Psoas muscle (tissue), 7 donors: ENCODE measurements at regions not wholly inside any gene's neighbourhood (a gene's known extent, or its start where the extent isn't known, plus 50 kb on each side); places are given as distances from the start of the nearest gene placed in this dataset.

ENCODE experiments used
- ATAC-seq, 4 donors: fragments of 200-7000 bp; cut with Tn5 transposase; one replicate each; pipeline ENCODE4 v1.9.1; 2020; ENCODE audit warnings: moderate library complexity in 3 of 4, mild to moderate bottlenecking in 2 of 4
- DNase-seq, 2 donors: peaks; one replicate each; pipeline ENCODE4 v3.0.0-alpha.2; 2020
- H3K27ac ChIP-seq: fragments of 200-600 bp; one replicate; pipeline ENCODE4 v1.8.0; 2022
- H3K27me3 ChIP-seq, 3 donors: fragments of 200-600 bp in 1 of 3; one replicate each; pipeline versions ENCODE4 v1.6.1 to v1.8.0; 2013 to 2022; ENCODE audit warnings: low read length in 2 of 3, mild to moderate bottlenecking in 2 of 3, moderate library complexity in 1 of 3; ENCODE audit not compliant: insufficient read depth in 3 of 3
- H3K36me3 ChIP-seq, 2 donors: fragments of 200-600 bp in 1 of 2; one replicate each; pipeline versions ENCODE4 v1.6.1 to v1.8.0; 2013 to 2022; ENCODE audit warnings: low read depth in 1 of 2, mild to moderate bottlenecking in 1 of 2, moderate library complexity in 1 of 2; ENCODE audit not compliant: insufficient read depth in 1 of 2
- H3K4me1 ChIP-seq: fragments of 200-600 bp; one replicate; pipeline ENCODE4 v1.8.0; 2022
- H3K4me3 ChIP-seq: fragments of 200-600 bp; one replicate; pipeline ENCODE4 v1.8.0; 2022; ENCODE audit warnings: mild to moderate bottlenecking
- H3K9me3 ChIP-seq: fragments of 200-600 bp; one replicate; pipeline ENCODE4 v1.8.0; 2022
- WGBS, 3 donors: extraction: QIAGEN DNeasy Blood & Tissue Kit; methylation state at CpG; one replicate each; pipeline versions ENCODE4 v1.1.6 to v1.1.7; 2013; 5-methylcytosine and 5-hydroxymethylcytosine counted together
- intact Hi-C, 2 donors: fragments of 100-400 bp; cut with DNase I; formaldehyde crosslinking; loops; one replicate each; pipeline versions ENCODE4 v1.11.0 to v1.14.2; 2022
- TF ChIP-seq, protein P1 (sequence below): fragments of 200-600 bp; IDR thresholded peaks from one replicate; pipeline ENCODE4 v1.8.0; 2022; ENCODE audit warnings: antibody characterized with exemption
- donor health status: healthy with polysubstance abuse.
- donor health status: DM: no; HTN: no; CAD: no; lungs with moderate emphysema.
- donor health status: Bipolar disorder and iron deficiency.
- donor health status: healthy.
- donor health status: DM: yes; HTN: yes; CAD: no.
- donor health status: DM: no; HTN: no; CAD: no.
- donor health status: DM: yes; HTN: yes; CAD: no.

- ATAC-seq (no peak), DNase-seq (no peak)
- Histone ChIP-seq H3K27ac (no peak overlapping the region), H3K36me3 (no peaks in the 10 kb centered on the region), H3K9me3 (no peaks in the 10 kb centered on the region), H3K4me3 (no peak overlapping the region), H3K27me3 (no peaks in the 10 kb centered on the region), H3K4me1 (no peaks in the 10 kb centered on the region)
- 55 to 57% (median 55%) methylated on average over 2 of the region's 2 CpGs for WGBS, 3 donors
- intact Hi-C loops, result no loop called here
- TF ChIP-seq, protein P1, sequence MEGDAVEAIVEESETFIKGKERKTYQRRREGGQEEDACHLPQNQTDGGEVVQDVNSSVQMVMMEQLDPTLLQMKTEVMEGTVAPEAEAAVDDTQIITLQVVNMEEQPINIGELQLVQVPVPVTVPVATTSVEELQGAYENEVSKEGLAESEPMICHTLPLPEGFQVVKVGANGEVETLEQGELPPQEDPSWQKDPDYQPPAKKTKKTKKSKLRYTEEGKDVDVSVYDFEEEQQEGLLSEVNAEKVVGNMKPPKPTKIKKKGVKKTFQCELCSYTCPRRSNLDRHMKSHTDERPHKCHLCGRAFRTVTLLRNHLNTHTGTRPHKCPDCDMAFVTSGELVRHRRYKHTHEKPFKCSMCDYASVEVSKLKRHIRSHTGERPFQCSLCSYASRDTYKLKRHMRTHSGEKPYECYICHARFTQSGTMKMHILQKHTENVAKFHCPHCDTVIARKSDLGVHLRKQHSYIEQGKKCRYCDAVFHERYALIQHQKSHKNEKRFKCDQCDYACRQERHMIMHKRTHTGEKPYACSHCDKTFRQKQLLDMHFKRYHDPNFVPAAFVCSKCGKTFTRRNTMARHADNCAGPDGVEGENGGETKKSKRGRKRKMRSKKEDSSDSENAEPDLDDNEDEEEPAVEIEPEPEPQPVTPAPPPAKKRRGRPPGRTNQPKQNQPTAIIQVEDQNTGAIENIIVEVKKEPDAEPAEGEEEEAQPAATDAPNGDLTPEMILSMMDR, result no peak
Measured at GRCh38 chr14:56956182-56956581, 145.9 kb upstream of the OTX2 start.

DNA sequence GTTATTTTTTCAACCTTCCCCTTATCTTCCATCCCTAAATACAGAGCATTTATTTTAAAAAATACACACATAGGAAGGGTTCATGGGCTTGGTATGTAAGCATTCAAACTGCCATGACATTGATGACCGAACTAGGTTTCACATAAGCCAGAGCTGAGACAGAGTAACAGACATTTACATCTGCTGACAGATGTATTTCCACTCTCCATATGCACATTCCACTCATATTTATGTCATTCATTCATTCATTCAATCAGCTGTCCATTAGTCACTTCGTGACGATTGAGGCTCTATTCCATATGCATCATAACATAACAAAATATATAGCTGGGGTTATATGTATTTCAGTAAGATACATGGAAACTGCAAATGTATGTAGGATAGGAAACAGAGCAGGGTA lies 145.5 kb upstream of the OTX2 start:
- 38 to 52% (median 38%) methylated on average over 3 of the region's 3 CpGs for WGBS, 3 donors
- Histone ChIP-seq H3K27ac (no peak overlapping the region), H3K36me3 (no peaks in the 10 kb centered on the region), H3K4me3 (no peak overlapping the region), H3K4me1 (no peaks in the 10 kb centered on the region), H3K9me3 (no peaks in the 10 kb centered on the region), H3K27me3 (no peaks in the 10 kb centered on the region)
- intact Hi-C loops, result no loop called here
- DNase-seq (no peak), ATAC-seq (no peak)
- TF ChIP-seq, protein P1, result no peak

DNA sequence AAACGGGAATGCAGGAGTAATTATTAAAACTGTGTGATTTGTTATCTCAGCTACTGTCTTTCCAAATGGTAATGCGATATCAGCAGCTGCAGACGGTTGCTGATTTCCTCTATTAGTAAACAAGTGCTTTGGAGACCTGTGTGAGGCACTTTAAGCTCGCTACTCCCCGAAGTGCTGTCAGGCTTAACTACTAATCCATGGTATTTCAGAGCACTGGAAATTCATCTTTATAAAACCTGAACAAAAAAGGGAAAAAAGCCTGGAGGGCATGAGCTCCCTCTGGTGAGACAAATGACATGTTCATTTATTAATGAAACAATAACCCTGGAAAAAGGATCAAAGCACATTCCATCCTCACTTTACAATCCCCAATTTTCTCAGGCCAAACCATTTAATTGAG lies 143.6 kb upstream of the OTX2 start:
- intact Hi-C loops, result no loop called here
- TF ChIP-seq, protein P1, result no peak
- H3K36me3 ChIP-seq, result no peaks in the 10 kb centered on the region
- H3K4me3 ChIP-seq, result no peak overlapping the region
- 5 to 8% (median 6%) methylated on average over 5 of the region's 5 CpGs for WGBS, 3 donors
- H3K27ac ChIP-seq, result no peak overlapping the region
- no peaks in the 10 kb centered on the region for H3K4me1 ChIP-seq
- ATAC-seq (no peak), DNase-seq (no peak)
- no peaks in the 10 kb centered on the region for H3K27me3 ChIP-seq
- no peaks in the 10 kb centered on the region for H3K9me3 ChIP-seq

- intact Hi-C loops, result no loop called here
- no peak overlapping the region for H3K4me3 ChIP-seq
- no peaks in the 10 kb centered on the region for H3K4me1 ChIP-seq
- DNase-seq, result no peak
- 66 to 72% (median 72%) methylated on average over 3 of the region's 3 CpGs for WGBS, 3 donors
- no peaks in the 10 kb centered on the region for H3K36me3 ChIP-seq
- H3K27ac ChIP-seq, result no peak overlapping the region
- TF ChIP-seq, protein P1, result no peak
- no peak for ATAC-seq
- H3K9me3 ChIP-seq, result no peaks in the 10 kb centered on the region
- no peaks in the 10 kb centered on the region for H3K27me3 ChIP-seq
Measured at GRCh38 chr14:56952766-56953473, 142.6 kb upstream of the OTX2 start.

- WGBS, 3 donors, result 18 to 32% (median 22%) methylated on average over 2 of the region's 2 CpGs
Measured at GRCh38 chr14:56949828-56950227, 139.5 kb upstream of the OTX2 start.

More at GRCh38 chr14:56949828-56950227, 139.5 kb upstream of the OTX2 start:
- TF ChIP-seq, protein P1, result no peak
- no peak for ATAC-seq
- Histone ChIP-seq H3K36me3 (no peaks in the 10 kb centered on the region), H3K9me3 (no peaks in the 10 kb centered on the region), H3K4me1 (no peaks in the 10 kb centered on the region), H3K27me3 (no peaks in the 10 kb centered on the region), H3K27ac (no peak overlapping the region), H3K4me3 (no peak overlapping the region)
- intact Hi-C loops, result no loop called here
- DNase-seq, result no peak
